H9 (cell line): ENCODE measurements at regions not wholly inside any gene's neighbourhood (a gene's known extent, or its start where the extent isn't known, plus 50 kb on each side); places are given as distances from the start of the nearest gene placed in this dataset.

Experiments used
- DNase-seq: peaks from one replicate; pipeline ENCODE4 v3.0.0-alpha.2; 2017
- H2AFZ ChIP-seq: one replicate; pipeline ENCODE4 v1.6.1; 2013; ENCODE audit warnings: mild to moderate bottlenecking, low read length, control low read depth, moderate library complexity
- H2AK5ac ChIP-seq: 2 replicates; pipeline ENCODE4 v1.6.1; 2013; ENCODE audit warnings: low read length, control low read depth, mixed read lengths; ENCODE audit not compliant: insufficient read length
- H2BK120ac ChIP-seq: one replicate; pipeline ENCODE4 v1.6.1; 2013; ENCODE audit warnings: low read depth, mild to moderate bottlenecking, low read length, control low read depth, inconsistent platforms; ENCODE audit not compliant: poor library complexity, severe bottlenecking
- H2BK12ac ChIP-seq: 2 replicates; pipeline ENCODE4 v1.6.1; 2013; ENCODE audit warnings: low read length, control low read depth, mixed read lengths, low read depth; ENCODE audit not compliant: insufficient read length
- H2BK15ac ChIP-seq: 2 replicates; pipeline ENCODE4 v1.6.1; 2013; ENCODE audit warnings: low read depth, low read length, control low read depth
- H2BK20ac ChIP-seq: one replicate; pipeline ENCODE4 v1.6.1; 2013; ENCODE audit warnings: low read depth, mild to moderate bottlenecking, low read length, control low read depth, inconsistent platforms; ENCODE audit not compliant: poor library complexity, severe bottlenecking
- H2BK5ac ChIP-seq: 2 replicates; pipeline ENCODE4 v1.6.1; 2013; ENCODE audit warnings: low read length, control low read depth, mixed read lengths; ENCODE audit not compliant: insufficient read length
- H3K14ac ChIP-seq: 2 replicates; pipeline ENCODE4 v1.6.1; 2013; ENCODE audit warnings: low read length, control low read depth; ENCODE audit not compliant: insufficient read depth
- H3K18ac ChIP-seq: 2 replicates; pipeline ENCODE4 v1.6.1; 2013; ENCODE audit warnings: low read depth, mild to moderate bottlenecking, mixed read lengths, low read length, control low read depth; ENCODE audit not compliant: insufficient read length
- H3K23ac ChIP-seq: 2 replicates; pipeline ENCODE4 v1.6.1; 2013; ENCODE audit warnings: low read length, control low read depth, mixed read lengths, low read depth; ENCODE audit not compliant: insufficient read length
- H3K23me2 ChIP-seq: 2 replicates; pipeline ENCODE4 v1.6.1; 2013; ENCODE audit warnings: low read depth, mild to moderate bottlenecking, mixed read lengths, low read length, control low read depth; ENCODE audit not compliant: insufficient read length, poor library complexity, severe bottlenecking
- H3K27ac ChIP-seq: 2 replicates; pipeline ENCODE4 v1.5.1; 2013; ENCODE audit warnings: low read length, control low read depth, mixed read lengths, low read depth; ENCODE audit not compliant: insufficient read length
- H3K27me3 ChIP-seq: 2 replicates; pipeline ENCODE4 v1.6.1; 2013; ENCODE audit warnings: low read length, control low read depth, inconsistent platforms; ENCODE audit not compliant: insufficient read depth
- H3K4ac ChIP-seq: 2 replicates; pipeline ENCODE4 v1.6.1; 2013; ENCODE audit warnings: low read depth, mild to moderate bottlenecking, control low read depth, inconsistent platforms, low read length, moderate library complexity
- H3K4me1 ChIP-seq: 2 replicates; pipeline ENCODE4 v1.6.1; 2013; ENCODE audit warnings: low read length, control low read depth, inconsistent platforms; ENCODE audit not compliant: insufficient read depth
- H3K4me2 ChIP-seq: 2 replicates; pipeline ENCODE4 v1.6.1; 2013; ENCODE audit warnings: low read length, control low read depth, mixed read lengths; ENCODE audit not compliant: insufficient read length, insufficient read depth
- H3K56ac ChIP-seq: 2 replicates; pipeline ENCODE4 v1.6.1; 2013; ENCODE audit warnings: low read depth, mild to moderate bottlenecking, mixed read lengths, low read length, control low read depth; ENCODE audit not compliant: insufficient read length
- H3K79me1 ChIP-seq: 2 replicates; pipeline ENCODE4 v1.6.1; 2013; ENCODE audit warnings: low read depth, mild to moderate bottlenecking, moderate library complexity, low read length, control low read depth, inconsistent platforms; ENCODE audit not compliant: insufficient read depth, poor library complexity, severe bottlenecking
- H3K79me2 ChIP-seq: 2 replicates; pipeline ENCODE4 v1.6.1; 2013; ENCODE audit warnings: low read length, control low read depth, inconsistent platforms; ENCODE audit not compliant: insufficient read depth
- H3K9ac ChIP-seq: 2 replicates; pipeline ENCODE4 v1.6.1; 2013; ENCODE audit warnings: low read length, control low read depth, mixed read lengths; ENCODE audit not compliant: insufficient read length; ENCODE audit errors: extremely low read depth
- H3K9me3 ChIP-seq: one replicate; pipeline ENCODE4 v1.6.1; 2013; ENCODE audit warnings: low read depth, low read length, inconsistent platforms; ENCODE audit not compliant: control insufficient read depth
- H3T11ph ChIP-seq: one replicate; pipeline ENCODE4 v1.6.1; 2013; ENCODE audit warnings: mild to moderate bottlenecking, low read length, control low read depth, inconsistent platforms
- H4K20me1 ChIP-seq: one replicate; pipeline ENCODE4 v1.6.1; 2013; ENCODE audit not compliant: control insufficient read depth, insufficient read length, insufficient read depth
- H4K5ac ChIP-seq: 2 replicates; pipeline ENCODE4 v1.6.1; 2013; ENCODE audit warnings: low read depth, mild to moderate bottlenecking, mixed read lengths, low read length, control low read depth; ENCODE audit not compliant: insufficient read length
- H4K8ac ChIP-seq: replicated peaks from 2 replicates; pipeline ENCODE4 v1.6.1; 2013; ENCODE audit warnings: low read length, control low read depth, mixed read lengths, low read depth; ENCODE audit not compliant: insufficient read length
- H4K91ac ChIP-seq: 2 replicates; pipeline ENCODE4 v1.6.1; 2013; ENCODE audit warnings: low read depth, mild to moderate bottlenecking, moderate library complexity, mixed read lengths, low read length, control low read depth; ENCODE audit not compliant: insufficient read length
- H3K27ac Mint-ChIP-seq, 3 experiments: 2 replicates in 2 of 3; 3 replicates in 1 of 3; pipeline ENCODE4 v1.8.0; 2020 to 2021; ENCODE audit warnings: mixed read lengths in 3 of 3, mild to moderate bottlenecking in 1 of 3, moderate library complexity in 1 of 3
- H3K27me3 Mint-ChIP-seq: 2 replicates; pipeline ENCODE4 v1.8.0; 2021; ENCODE audit warnings: low read depth, mild to moderate bottlenecking, moderate library complexity, mixed read lengths
- H3K36me3 Mint-ChIP-seq, 3 experiments: 2 replicates in 2 of 3; 3 replicates in 1 of 3; pipeline ENCODE4 v1.8.0; 2020 to 2021; ENCODE audit warnings: low read depth in 3 of 3, mixed read lengths in 3 of 3; ENCODE audit not compliant: insufficient read depth in 1 of 3
- H3K4me1 Mint-ChIP-seq, 2 experiments: 2 replicates each; pipeline ENCODE4 v1.8.0; 2020; ENCODE audit warnings: mixed read lengths in 2 of 2
- H3K4me3 Mint-ChIP-seq, 2 experiments: 2 replicates in 1 of 2; 3 replicates in 1 of 2; pipeline ENCODE4 v1.8.0; 2020 to 2021; ENCODE audit warnings: mild to moderate bottlenecking in 2 of 2, mixed read lengths in 2 of 2, moderate library complexity in 1 of 2
- H3K9me3 Mint-ChIP-seq, 2 experiments: 2 replicates in 1 of 2; 3 replicates in 1 of 2; pipeline ENCODE4 v1.8.0; 2020; ENCODE audit warnings: mild to moderate bottlenecking in 2 of 2, mixed read lengths in 2 of 2, moderate library complexity in 1 of 2
- WGBS: extraction: QIAGEN DNeasy Blood & Tissue Kit; methylation state at CpG from one replicate; pipeline ENCODE4 v1.1.7; 2013; ENCODE audit warnings: missing lambda C conversion rate, low lambda C conversion rate, mixed read lengths; ENCODE audit not compliant: insufficient read length; ENCODE audit errors: extremely low coverage; 5-methylcytosine and 5-hydroxymethylcytosine counted together
- TF ChIP-seq, protein P1 (sequence below): fragments of 200-600 bp; sonication (generic); conservative IDR thresholded peaks from 3 replicates; pipeline ENCODE4 v1.8.0; 2021; ENCODE audit warnings: antibody characterized with exemption, mild to moderate bottlenecking

DNA sequence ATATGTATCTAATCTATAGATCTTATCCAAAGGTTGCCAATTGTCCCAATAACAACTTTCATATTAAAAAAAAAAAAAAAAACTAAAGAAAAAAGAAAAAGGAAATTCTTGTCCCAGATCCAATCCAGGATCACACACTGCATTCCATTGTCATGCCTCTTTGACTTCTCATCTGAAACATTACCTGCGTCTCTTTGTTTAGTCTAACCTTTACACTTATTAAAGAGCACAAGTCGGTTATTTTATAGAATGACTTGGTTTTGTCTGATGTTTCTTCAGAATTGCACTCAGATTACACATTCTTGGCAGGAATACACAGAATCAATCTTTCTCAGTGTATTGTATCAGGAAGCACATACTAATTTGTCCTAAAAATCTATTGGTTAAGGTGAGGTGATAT, 392.5 kb upstream of the KLHL29 start:
- H3K79me2 ChIP-seq, result no peaks in the 10 kb centered on the region
- Mint-ChIP-seq H3K4me1 (peaks cover 8 to 20% of the 10 kb centered on the region in 2 experiments), H3K4me3 (no peak overlapping the region), H3K9me3 (no peaks in the 10 kb centered on the region), H3K36me3 (no peaks in the 10 kb centered on the region), H3K27ac (no peak overlapping the region), H3K27me3 (no peaks in the 10 kb centered on the region)
- H3K14ac ChIP-seq, result no peak overlapping the region
- no peak for DNase-seq
- no peak overlapping the region for H3K9ac ChIP-seq
- no peak overlapping the region for H3T11ph ChIP-seq
- no peaks in the 10 kb centered on the region for H4K20me1 ChIP-seq
- no peak overlapping the region for H2BK5ac ChIP-seq
- H4K5ac ChIP-seq, result no peak overlapping the region
- no peaks in the 10 kb centered on the region for H3K23me2 ChIP-seq
- H3K9me3 ChIP-seq, result no peaks in the 10 kb centered on the region
- H3K23ac ChIP-seq, result no peak overlapping the region
- no peak overlapping the region for H3K4ac ChIP-seq
- H3K4me1 ChIP-seq, result no peaks in the 10 kb centered on the region
- no peak overlapping the region for H4K91ac ChIP-seq
- no peak overlapping the region for H2BK120ac ChIP-seq
- H2AFZ ChIP-seq, result no peak overlapping the region
- H2BK12ac ChIP-seq, result no peak overlapping the region
- H2AK5ac ChIP-seq, result no peak overlapping the region
- H3K56ac ChIP-seq, result no peak overlapping the region
- no peak overlapping the region for H2BK15ac ChIP-seq
- no peak overlapping the region for H3K18ac ChIP-seq
- no CpG with 5 or more reads among the region's 2 CpGs for WGBS
- no peaks in the 10 kb centered on the region for H3K79me1 ChIP-seq
- H3K27me3 ChIP-seq, result no peaks in the 10 kb centered on the region
- H3K27ac ChIP-seq, result no peak overlapping the region
- H4K8ac ChIP-seq, result no peak overlapping the region
- H2BK20ac ChIP-seq, result no peak overlapping the region
- no peak overlapping the region for H3K4me2 ChIP-seq
- TF ChIP-seq, protein P1, sequence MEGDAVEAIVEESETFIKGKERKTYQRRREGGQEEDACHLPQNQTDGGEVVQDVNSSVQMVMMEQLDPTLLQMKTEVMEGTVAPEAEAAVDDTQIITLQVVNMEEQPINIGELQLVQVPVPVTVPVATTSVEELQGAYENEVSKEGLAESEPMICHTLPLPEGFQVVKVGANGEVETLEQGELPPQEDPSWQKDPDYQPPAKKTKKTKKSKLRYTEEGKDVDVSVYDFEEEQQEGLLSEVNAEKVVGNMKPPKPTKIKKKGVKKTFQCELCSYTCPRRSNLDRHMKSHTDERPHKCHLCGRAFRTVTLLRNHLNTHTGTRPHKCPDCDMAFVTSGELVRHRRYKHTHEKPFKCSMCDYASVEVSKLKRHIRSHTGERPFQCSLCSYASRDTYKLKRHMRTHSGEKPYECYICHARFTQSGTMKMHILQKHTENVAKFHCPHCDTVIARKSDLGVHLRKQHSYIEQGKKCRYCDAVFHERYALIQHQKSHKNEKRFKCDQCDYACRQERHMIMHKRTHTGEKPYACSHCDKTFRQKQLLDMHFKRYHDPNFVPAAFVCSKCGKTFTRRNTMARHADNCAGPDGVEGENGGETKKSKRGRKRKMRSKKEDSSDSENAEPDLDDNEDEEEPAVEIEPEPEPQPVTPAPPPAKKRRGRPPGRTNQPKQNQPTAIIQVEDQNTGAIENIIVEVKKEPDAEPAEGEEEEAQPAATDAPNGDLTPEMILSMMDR, result no peak
